ENCODE measurements at regions not wholly inside any gene's neighbourhood (a gene's known extent, or its start where the extent isn't known, plus 50 kb on each side); places are given as distances from the start of the nearest gene placed in this dataset.

GRCh38 chr14:53450871-53451270 is 297.7 kb upstream of the DDHD1 start:
- peak; percentile 86 for ATAC-seq
- peak in 2 of 3 donors; percentile 48 to 77 for DNase-seq
- Histone ChIP-seq H3K9me3 (no peaks in the 10 kb centered on the region), H3K4me3 (no peak overlapping the region), H3K36me3 (ENCODE audit: low read depth) (no peaks in the 10 kb centered on the region), H3K4me1 (ENCODE audit: low read depth) (peaks cover 2% of the 10 kb centered on the region)
- TF ChIP-seq CTCF (IDR thresholded peaks at IDR 0.05), result no peak
- intact Hi-C loops (cut with DNase I, micrococcal nuclease), result no loop called here

DNA sequence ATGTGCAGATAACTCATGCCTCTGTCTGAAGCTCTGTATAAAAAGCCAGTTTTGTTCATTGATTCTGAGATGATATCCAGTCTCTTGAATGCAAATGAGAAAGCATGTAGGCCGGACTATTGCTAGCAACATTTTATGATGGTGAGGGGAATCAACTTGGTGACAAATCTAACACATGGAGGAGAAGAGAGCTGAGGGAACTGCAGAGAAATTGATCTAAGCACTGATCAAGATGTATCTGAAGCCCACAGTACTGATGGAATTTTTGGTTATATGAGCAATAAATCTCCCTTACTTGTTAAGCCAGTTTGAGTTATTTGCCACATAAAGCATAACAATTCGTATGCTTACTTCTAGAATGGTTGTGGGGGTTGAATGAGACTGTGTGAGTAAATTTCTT is 295.6 kb upstream of the DDHD1 start:
- Histone ChIP-seq H3K4me1 (ENCODE audit: low read depth) (peaks cover 2% of the 10 kb centered on the region), H3K4me3 (no peak overlapping the region), H3K9me3 (no peaks in the 10 kb centered on the region), H3K36me3 (ENCODE audit: low read depth) (no peaks in the 10 kb centered on the region)
- no peak for ATAC-seq
- intact Hi-C loops (cut with DNase I, micrococcal nuclease), result no loop called here
- no peak for TF ChIP-seq CTCF (IDR thresholded peaks at IDR 0.05)
- DNase-seq, result no peak

DNA sequence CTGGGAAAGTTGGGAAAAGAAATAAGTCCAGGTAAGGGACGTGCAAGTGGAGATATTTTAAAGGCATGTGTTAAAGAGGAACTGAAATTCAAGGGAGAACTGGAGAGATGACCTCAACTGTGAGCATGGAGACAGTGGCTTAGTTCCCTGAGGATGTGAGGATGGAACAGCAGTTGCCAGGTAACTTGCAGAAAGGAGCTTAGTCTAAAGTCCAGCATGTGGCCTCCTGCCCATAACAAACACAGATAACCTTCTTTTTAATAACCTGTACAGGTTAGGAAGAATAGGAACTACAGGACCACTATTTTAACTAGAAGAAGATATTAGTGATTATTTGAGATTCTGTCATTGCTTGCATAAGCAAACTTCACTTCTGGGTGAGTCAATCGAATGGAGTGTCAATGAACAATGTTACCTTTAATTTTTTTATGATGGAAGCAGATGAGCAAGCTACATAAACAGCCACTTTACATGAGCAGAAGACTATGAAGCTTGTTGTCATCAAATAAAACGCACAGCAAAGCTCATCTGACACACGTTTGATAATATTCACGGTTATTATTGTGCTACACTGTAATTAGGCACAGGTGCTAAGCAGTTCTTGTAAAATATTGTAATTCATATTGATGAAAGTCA is 291.7 kb upstream of the DDHD1 start:
- Histone ChIP-seq H3K9me3 (no peaks in the 10 kb centered on the region), H3K36me3 (ENCODE audit: low read depth) (no peaks in the 10 kb centered on the region), H3K4me3 (no peak overlapping the region), H3K4me1 (ENCODE audit: low read depth) (no peaks in the 10 kb centered on the region)
- TF ChIP-seq CTCF (IDR thresholded peaks at IDR 0.05), result no peak
- no peak for DNase-seq
- no peak for ATAC-seq
- intact Hi-C loops (cut with DNase I, micrococcal nuclease), result no loop called here

GRCh38 chr14:53441789-53442188 is 288.7 kb upstream of the DDHD1 start:
- no peak overlapping the region for H3K4me3 ChIP-seq
- DNase-seq, result no peak
- TF ChIP-seq CTCF (IDR thresholded peaks at IDR 0.05), result no peak
- no peaks in the 10 kb centered on the region for H3K4me1 ChIP-seq (ENCODE audit: low read depth)
- no peak for ATAC-seq
- H3K9me3 ChIP-seq, result no peaks in the 10 kb centered on the region
- intact Hi-C loops (cut with DNase I, micrococcal nuclease), result no loop called here
- H3K36me3 ChIP-seq (ENCODE audit: low read depth), result no peaks in the 10 kb centered on the region

GRCh38 chr14:53437858-53438257 is 284.7 kb upstream of the DDHD1 start:
- intact Hi-C loops (cut with DNase I, micrococcal nuclease), result no loop called here
- no peak for TF ChIP-seq CTCF (IDR thresholded peaks at IDR 0.05)
- H3K4me3 ChIP-seq, result no peak overlapping the region
- H3K9me3 ChIP-seq, result no peaks in the 10 kb centered on the region
- H3K36me3 ChIP-seq (ENCODE audit: low read depth), result no peaks in the 10 kb centered on the region
- ATAC-seq, result no peak
- DNase-seq, result no peak
- no peaks in the 10 kb centered on the region for H3K4me1 ChIP-seq (ENCODE audit: low read depth)

DNA sequence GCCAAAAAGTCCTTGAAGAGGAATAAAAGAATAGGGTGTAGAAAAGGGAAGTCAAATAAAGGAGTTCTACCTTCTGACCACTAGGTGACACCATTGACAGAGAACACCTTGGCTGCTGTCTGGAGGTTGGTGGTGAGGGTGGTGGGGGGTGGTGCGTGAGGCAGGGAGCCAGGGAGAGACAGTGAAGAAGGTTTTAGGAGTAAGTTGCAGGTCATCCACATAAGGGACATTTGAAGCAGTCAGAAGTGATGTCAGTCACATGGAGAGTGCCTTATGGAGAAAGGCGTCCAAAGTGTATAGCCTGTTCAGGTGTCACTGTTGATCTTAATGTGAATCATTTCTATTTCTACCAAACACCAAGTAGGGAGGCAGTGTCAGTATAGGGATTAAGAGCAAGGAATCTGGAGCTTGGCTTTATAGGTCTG is 279.3 kb upstream of the DDHD1 start:
- DNase-seq (no peak), ATAC-seq (peak; percentile 61)
- Histone ChIP-seq H3K4me3 (no peak overlapping the region), H3K36me3 (ENCODE audit: low read depth) (no peaks in the 10 kb centered on the region), H3K9me3 (no peaks in the 10 kb centered on the region), H3K4me1 (ENCODE audit: low read depth) (no peaks in the 10 kb centered on the region)
- no peak for TF ChIP-seq CTCF (IDR thresholded peaks at IDR 0.05)
- intact Hi-C loops (cut with DNase I, micrococcal nuclease), result no loop called here

Data from mucosa of descending colon (tissue), 3 donors.